Panc1 (cell line): ENCODE measurements at regions not wholly inside any gene's neighbourhood (a gene's known extent, or its start where the extent isn't known, plus 50 kb on each side); places are given as distances from the start of the nearest gene placed in this dataset.

Experiments
- POLR2AphosphoS5 ChIP-seq: IDR thresholded peaks from 2 replicates; pipeline ENCODE4 v1.6.1; 2012; ENCODE audit warnings: mild to moderate bottlenecking, low read depth, low read length, moderate library complexity
- SIN3A ChIP-seq: IDR thresholded peaks from 2 replicates; pipeline ENCODE4 v1.6.1; 2012; ENCODE audit warnings: low read depth, mild to moderate bottlenecking, low read length, moderate library complexity, borderline replicate concordance; ENCODE audit not compliant: insufficient read depth
- TF ChIP-seq, protein P1 (sequence below): fragments of 450-650 bp; IDR thresholded peaks from 2 replicates; pipeline ENCODE4 v1.5.1; 2017; ENCODE audit warnings: mild to moderate bottlenecking
- TF ChIP-seq, protein P2 (sequence below), 2 experiments: IDR thresholded peaks; 2 replicates each; pipeline ENCODE4 v1.6.1; 2011 to 2012; ENCODE audit warnings: low read depth in 2 of 2, control low read depth in 1 of 2, low read length in 1 of 2, mild to moderate bottlenecking in 1 of 2, moderate library complexity in 1 of 2; ENCODE audit not compliant: insufficient read depth in 1 of 2

DNA sequence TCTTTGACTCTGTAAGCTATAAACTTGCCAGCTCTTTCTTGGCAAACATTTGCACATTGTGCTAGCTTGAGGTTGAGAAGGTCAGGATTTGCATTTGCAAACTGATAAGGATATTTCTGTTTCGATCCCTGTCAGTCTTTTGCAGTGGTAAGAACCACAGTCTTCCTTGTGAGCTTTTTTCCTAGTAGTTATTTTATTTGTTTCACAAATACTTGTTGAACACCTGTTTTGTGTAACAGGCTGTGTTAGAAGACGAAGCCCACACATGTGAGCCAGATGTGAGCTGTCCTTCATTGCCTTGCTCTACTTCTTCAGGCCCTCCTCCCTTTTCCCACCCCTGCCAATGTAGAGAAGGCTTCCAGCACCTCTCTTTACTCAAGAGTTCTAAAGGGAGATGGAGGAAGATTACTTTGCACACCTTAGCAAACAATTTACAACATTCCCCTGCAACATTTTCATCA, 327.0 kb upstream of the KLF4 start:
- TF ChIP-seq, protein P1, sequence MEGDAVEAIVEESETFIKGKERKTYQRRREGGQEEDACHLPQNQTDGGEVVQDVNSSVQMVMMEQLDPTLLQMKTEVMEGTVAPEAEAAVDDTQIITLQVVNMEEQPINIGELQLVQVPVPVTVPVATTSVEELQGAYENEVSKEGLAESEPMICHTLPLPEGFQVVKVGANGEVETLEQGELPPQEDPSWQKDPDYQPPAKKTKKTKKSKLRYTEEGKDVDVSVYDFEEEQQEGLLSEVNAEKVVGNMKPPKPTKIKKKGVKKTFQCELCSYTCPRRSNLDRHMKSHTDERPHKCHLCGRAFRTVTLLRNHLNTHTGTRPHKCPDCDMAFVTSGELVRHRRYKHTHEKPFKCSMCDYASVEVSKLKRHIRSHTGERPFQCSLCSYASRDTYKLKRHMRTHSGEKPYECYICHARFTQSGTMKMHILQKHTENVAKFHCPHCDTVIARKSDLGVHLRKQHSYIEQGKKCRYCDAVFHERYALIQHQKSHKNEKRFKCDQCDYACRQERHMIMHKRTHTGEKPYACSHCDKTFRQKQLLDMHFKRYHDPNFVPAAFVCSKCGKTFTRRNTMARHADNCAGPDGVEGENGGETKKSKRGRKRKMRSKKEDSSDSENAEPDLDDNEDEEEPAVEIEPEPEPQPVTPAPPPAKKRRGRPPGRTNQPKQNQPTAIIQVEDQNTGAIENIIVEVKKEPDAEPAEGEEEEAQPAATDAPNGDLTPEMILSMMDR, result no peak
- TF ChIP-seq POLR2AphosphoS5, result no peak
- TF ChIP-seq, protein P2, sequence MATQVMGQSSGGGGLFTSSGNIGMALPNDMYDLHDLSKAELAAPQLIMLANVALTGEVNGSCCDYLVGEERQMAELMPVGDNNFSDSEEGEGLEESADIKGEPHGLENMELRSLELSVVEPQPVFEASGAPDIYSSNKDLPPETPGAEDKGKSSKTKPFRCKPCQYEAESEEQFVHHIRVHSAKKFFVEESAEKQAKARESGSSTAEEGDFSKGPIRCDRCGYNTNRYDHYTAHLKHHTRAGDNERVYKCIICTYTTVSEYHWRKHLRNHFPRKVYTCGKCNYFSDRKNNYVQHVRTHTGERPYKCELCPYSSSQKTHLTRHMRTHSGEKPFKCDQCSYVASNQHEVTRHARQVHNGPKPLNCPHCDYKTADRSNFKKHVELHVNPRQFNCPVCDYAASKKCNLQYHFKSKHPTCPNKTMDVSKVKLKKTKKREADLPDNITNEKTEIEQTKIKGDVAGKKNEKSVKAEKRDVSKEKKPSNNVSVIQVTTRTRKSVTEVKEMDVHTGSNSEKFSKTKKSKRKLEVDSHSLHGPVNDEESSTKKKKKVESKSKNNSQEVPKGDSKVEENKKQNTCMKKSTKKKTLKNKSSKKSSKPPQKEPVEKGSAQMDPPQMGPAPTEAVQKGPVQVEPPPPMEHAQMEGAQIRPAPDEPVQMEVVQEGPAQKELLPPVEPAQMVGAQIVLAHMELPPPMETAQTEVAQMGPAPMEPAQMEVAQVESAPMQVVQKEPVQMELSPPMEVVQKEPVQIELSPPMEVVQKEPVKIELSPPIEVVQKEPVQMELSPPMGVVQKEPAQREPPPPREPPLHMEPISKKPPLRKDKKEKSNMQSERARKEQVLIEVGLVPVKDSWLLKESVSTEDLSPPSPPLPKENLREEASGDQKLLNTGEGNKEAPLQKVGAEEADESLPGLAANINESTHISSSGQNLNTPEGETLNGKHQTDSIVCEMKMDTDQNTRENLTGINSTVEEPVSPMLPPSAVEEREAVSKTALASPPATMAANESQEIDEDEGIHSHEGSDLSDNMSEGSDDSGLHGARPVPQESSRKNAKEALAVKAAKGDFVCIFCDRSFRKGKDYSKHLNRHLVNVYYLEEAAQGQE (IDR thresholded peaks at IDR 0.05; ENCODE audit: insufficient read depth in 1 of 2, low read depth in 2 of 2, low read length in 1 of 2), result no peak
- no peak for TF ChIP-seq SIN3A
